Stimulated activated CD8-positive, alpha-beta memory T cell treated with anti-CD3 and anti-CD28 coated beads, Interleukin-4, amount 100 ng/mL, for 24 hours (primary cell): ENCODE measurements at regions not wholly inside any gene's neighbourhood (a gene's known extent, or its start where the extent isn't known, plus 50 kb on each side); places are given as distances from the start of the nearest gene placed in this dataset.
"Not testable (repeated sequence)": the region's sequence is repeated elsewhere in the genome, so short reads cannot be mapped to it uniquely, and the experiment has no call there.

Experiments
- DNase-seq: peaks from one replicate; pipeline ENCODE4 v3.0.0-alpha.2; 2020; ENCODE audit warnings: low read depth

DNA sequence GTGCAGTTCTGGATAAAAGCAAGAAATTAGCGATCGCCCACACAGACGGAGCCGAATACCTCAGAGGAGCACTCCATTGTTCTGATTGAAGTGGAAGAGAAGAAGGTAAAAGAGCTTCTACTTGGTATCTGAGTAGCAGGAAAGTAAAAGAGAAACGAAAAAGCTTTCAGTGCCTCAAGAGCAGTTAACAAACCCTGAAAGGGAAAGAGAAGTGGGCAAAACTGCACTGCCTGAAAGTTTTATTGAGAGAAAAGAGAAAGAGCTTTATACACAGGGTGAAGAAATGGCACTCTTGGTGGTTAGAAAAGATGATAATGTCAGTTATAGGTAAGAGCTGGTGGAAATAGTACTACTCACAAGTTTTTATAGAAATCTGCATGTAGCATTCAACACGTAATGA, 192.8 kb downstream of the CDCA7 start:
- no peak for DNase-seq

DNA sequence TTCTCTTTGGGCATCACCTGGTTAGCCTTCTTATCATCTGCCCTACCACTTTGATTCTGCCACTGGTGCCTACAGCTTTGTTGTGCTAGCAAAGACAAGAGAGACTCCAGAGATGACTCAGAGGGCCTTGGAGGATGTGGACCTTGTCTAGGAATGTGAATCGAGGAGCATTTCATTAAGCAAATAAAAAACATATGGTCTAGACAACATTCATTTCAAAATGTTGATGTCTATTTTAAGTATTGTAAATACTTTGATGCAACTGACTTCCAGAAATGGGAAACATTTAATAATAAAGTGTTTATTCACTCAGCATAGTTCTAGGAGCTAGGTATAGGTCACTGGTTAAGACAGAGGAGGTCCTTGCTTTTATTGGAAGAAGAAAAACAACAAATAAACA, 195.5 kb downstream of the CDCA7 start:
- no peak for DNase-seq

DNA sequence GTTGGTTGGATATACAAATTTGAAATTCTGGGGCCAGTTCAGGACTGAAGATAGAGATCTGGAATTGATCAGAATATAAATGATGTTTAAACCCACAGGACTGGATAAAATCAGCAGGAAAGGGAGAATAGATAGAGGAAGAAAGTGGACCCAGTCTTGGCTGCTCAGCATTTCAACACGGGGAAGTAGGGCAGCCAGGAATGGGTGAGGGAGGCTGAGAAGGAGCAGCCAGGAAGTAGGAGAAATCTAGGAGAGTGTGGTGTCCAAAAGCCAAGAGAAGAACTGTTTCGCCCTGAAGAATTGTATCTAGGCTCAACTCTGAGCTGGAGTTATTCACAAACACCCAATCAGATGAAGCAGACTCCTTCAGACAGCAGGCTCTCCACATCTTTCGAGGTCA, 197.9 kb downstream of the CDCA7 start:
- no peak for DNase-seq

DNA sequence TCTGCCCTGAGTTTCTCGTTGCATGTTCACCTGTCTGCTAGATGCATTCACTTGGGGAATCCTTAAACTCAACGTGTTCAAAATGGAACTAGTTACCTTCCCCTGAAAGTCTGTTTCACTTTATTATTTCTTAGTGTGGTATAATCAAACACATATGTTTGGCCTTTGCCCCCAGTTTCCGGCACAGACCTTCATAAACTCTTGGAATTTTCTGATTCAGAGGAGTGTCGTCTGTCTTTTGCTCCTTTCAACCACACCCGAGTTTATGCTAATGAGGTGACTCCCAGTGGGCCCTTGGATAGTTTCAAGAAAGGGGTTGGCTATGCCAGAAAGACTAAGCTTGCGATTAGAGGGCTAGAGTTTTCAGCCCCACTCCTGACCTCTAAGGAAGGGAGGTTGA, 198.9 kb downstream of the CDCA7 start:
- DNase-seq, result no peak

DNA sequence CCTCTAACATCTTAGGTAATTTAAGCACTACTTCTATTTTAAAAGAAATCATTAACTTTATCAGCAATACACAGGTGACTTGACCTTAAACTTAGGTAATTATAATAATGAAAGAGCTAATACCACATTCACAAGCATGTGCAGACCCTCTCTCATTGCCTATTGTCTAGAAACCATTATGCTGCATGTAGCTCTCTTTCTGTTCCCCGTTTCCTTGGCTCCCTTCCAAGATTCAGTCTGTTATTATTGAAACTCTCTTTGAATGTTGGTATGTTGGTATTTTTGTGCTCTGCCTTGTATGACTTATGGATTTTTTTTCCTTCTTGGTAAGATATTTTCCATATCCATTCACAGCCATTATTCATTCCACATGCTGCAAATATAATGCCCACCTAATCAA, 201.2 kb downstream of the CDCA7 start:
- DNase-seq, result no peak

DNA sequence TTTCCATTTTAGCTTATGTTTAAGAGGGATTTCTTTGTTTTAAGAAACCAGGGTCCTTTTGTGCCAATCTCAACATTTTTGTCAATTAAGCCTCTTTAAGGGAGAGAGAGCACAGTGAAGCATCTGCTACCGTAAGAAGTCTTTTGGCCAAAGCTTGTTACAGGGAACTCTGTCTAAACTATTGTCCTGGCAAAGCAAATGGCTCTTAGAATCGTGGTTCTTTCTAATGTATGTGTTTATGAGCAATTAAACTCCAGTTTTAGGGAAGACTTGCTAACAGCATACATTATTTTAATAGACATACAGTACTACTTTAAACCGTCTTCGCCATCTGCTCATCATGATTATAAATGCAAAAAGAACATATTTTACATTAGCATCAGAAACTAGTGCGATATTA, 202.1 kb downstream of the CDCA7 start:
- no peak for DNase-seq

DNA sequence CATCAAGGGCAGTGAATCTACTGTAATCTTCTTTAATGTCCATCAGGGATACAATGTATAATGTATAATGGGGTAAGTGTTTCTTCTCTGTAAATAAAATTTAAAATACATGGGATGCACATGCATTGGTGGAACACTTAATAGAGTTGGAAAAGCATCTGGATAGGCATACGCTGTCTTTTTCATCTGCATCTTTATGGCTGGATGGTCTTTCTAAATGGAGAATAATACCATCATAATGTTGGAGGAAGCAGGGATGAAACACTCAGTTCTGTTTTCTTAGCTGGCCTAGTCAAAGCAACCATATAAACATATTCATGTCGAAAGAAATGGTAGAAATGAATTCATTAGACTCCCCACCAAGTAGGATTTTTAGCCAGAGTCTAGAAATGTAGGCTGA, 202.8 kb downstream of the CDCA7 start:
- DNase-seq, result no peak

DNA sequence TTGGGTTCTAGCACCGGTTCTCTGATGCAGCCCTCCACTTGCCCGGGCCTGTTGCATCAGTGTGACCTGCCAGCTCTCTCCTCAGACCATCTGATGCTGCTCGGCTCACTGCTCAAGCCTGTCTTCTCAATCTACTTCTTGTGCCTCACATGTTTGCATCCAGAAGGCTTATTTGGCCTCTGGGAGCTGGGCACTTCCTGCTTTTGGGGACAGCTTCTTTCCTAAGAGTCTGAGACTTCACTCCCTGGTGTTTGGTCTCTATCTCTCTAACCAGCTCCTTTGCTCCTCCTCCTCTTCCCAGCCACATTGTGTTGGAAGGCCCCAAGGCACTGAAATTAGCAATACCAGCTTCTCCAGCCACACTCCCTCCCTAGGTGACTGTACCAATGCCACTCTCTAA, 212.8 kb downstream of the CDCA7 start:
- DNase-seq, result no peak

DNA sequence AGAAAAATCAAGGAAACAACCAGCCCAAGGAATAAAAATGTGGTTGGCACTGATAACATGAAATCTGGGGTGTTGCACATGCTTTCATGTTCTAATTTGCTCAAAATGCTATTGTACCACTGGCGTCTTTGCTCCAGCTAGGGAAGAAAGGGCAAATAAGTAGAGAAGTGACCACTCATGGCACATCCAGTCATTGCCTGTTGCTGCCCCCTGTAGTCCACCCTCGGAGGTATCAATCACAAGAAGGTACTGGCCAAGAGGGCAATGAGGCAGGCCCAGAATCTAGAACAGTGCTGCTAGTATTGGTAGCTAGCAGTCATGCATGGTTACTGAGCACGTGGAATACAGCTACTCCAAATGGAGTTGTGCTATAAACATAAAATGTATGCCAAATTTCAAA, 213.4 kb downstream of the CDCA7 start:
- no peak for DNase-seq

DNA sequence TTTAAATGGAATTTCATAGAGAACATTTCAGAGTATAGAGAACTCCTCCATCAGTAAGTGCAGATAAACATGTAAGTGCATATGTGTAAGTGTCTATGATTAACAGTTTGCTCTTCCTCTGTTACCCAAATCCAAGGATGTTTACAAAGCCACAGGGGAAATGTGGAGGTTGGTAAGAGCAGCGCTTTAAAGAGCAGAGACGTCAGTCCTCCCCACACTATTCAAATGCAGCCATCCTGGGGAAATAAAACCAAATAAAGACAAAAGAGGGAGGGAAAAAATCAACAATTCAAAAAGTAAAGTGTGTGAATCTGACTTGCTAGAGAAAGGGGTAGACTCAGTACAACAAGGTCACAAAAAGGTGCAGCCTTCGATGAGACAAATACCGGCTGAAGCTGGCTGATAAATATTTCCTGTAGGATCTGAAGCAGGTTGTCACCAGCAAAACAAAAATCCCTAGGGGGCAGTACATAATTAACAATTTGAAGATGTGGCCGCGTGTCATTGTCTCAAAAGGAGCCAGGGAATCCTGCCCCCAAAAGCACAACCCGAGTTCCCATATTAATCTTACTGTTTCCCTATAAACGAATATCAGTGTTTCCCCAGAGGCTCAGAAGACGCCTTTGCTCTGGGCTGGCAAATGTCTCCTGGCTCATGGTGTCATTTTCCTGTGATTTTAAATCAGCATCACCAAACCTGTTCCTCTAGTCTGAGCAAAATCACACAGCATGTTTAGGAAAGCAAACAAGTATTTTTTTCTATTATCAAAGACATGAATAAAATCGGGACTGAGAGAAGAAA, 216.5 kb downstream of the CDCA7 start:
- DNase-seq, result no peak

DNA sequence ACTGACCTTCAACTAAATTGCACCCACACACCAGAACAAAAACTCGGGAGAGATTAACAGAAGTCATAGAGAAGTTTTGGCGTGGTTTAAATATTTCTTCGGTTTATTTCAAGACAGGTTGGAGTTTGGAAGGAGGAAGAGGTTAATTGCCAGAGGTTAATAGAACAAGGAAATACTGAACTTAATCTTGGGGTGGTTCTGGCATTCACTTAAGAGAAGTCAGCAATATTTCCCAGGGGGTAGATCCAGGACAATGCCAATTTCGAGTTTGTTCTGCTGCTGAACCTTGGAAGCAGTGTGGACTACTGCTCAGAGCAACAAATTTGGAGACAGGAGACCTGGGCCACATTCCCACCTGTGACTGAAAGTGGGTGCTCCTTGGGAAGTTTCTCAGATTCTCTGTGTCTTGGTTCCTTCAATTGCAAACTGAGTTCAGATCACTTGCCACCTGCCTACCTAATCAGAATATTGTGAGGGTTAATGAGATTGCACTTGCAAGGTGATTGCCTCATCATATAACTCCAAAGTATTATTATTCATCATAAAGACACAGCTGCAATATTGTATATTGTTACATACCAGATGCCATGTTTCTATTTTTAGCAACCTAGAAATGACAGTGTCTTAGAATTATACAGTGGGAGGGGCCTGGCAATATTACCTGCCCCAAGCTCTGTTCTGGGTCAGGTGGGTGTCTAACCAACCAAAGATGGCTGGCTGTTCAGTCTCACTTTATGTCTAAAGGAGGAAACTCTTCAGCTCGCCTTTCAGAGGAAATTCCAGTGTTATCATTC, 217.4 kb downstream of the CDCA7 start:
- no peak for DNase-seq

DNA sequence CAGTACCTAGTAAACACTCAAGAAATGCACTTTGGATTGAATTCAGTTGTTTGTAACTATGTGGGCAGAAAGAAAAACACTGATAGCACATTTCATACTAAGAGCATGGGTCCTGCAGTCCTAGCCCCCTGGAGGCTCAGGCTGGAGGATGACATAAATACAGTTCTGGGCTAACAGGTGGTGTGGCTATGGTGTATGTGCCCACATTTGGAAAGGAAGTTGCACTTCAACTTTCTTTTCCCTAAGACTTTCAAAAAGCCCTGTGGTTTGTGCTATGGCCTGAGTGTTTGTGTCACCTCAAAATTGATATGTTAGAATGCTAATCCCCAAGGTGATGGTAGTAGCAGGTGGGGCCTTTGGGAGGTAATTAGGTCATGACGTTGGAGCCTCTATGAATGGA, 218.2 kb downstream of the CDCA7 start:
- no peak for DNase-seq

DNA sequence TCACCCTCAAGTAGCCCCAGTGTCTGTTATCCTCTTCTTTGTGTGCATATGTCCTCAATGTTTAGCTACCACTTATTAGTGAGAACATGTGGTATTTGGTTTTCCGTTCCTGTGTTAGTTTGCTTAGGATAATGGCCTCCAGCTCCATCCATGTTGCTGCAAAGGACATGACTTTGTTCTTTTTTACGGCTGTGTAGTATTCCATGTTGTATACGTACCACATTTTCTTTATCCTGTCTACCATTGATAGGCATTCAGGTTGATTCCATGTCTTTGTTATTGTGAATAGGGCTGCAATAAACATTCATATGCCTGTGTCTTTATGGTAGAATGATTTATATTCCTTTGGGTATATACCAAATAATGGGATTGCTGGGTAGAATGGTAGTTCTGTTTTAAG, 219.1 kb downstream of the CDCA7 start:
- DNase-seq, result not testable (repeated sequence)

DNA sequence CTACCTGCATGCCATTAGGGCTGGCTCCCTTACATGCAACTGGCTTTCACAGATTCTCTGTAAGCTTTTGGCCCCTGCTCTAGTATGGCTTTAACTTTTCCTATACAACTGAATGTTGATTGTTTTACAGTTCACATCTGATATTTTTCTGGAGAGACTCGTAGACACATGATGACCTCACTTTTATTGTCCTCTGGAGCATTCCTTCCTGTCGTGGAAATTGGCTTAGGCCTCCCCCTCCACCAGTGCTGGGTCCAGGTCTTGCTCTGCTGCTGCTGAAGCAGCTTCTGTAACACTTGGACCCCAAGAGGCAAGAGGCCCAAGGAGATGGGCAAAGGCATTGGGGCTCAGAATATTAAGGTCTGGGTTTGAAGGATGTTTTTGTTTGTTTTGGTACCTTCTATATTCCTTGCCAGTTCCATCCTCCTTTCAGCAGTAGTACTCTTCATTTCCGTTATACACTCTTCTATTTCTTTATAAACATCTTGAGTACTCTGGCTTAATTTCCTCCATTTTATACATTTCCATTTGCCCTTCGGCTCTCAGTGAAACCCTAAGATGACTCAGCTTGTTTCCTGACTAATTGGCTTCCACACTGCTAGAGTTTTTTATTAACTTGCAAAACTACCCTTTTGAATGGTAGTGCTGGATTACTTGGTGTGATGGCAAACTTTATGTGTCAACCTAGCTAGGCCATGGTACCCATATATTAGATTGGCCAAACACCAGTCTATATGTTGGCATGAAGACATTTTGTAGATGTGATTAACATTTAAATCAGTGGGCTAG, 219.8 kb downstream of the CDCA7 start:
- no peak for DNase-seq

DNA sequence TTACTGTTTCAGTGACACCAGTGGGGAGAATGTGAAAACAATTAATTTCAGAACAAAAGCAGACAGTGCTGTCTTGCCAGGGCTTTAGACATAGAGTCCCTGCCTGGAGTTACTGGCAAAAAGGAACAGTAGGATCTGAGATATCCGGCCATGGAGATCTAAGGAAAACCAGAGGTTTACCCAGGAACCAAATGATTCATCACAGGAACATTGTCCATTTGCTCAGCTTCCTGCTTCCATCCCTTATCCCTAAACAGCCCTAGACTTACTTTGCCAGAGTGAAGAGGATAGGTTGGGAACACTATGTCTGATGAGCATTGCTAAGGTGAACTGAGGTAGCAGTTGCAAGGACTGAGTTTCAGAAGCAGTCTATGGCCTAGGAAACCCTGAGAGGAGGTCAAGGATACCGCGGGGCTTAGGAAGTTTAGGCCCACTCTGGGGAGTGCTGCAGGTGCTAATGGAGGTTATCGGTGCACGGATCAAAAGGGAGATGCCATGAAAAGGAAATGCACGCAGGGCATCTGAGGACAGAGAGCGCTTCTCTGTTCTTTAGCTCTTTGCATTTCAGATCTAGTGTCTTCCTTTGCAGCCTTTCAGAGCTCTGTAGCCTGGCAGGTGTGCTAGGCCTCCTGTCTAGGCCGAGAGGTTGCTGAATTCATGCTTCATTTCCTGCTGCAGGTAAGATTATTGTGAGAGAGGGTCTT, 223.9 kb downstream of the CDCA7 start:
- DNase-seq, result no peak

DNA sequence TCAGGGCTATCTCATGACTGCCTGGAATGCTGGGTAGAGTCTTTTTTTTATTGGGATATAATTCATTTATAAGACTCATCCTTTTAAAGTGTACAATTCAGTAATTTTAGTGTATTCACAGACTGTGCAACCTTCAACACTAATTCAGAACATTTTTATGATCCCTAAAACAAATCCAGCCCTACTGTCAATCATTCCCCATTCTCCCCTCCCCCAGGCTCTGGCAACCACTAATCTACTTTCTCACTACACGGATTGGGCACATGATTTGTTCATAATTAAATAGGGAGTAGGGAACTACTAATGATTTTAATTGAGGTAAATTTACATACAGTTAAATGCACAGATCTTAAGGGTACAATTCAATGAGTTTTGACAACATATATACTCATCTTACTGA, 225.7 kb downstream of the CDCA7 start:
- DNase-seq, result no peak

DNA sequence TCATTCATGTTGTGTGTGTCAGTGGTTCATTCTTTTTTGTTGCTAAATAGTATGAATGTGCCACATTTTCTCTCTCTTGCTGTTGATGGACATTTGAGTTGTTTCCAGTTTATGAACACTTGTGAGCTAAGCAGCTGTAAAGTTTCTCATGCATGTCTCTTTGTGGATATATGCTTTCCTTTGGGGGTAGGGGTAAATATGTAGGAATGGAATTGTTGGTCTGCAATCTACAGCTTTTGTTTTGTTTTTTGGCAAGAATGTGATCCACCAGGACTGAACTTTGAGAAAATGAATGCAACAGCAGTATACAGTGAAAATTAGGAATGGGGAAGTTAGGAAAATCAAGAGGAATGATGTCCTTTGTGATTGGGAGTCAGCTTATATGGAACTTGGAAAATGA, 226.3 kb downstream of the CDCA7 start:
- DNase-seq, result no peak

DNA sequence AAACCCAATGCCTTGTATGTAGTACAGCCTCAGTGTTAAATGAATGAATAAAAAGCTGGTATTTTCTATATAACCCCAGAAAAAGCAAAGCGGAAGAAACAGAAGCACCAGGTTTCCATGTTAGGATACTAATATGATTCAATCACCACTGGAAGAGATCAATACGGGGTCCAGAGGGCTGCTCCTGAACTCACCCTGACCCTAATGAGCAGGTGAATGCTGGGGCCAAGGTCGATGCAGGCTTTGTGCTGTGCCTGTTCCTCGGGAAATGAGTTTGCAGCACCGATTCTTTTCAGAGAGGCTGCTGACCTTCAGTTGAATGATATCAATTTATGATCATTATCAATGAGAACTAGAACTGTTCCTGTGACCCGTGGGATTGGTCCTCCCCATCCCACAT, 228.5 kb downstream of the CDCA7 start:
- DNase-seq, result no peak

DNA sequence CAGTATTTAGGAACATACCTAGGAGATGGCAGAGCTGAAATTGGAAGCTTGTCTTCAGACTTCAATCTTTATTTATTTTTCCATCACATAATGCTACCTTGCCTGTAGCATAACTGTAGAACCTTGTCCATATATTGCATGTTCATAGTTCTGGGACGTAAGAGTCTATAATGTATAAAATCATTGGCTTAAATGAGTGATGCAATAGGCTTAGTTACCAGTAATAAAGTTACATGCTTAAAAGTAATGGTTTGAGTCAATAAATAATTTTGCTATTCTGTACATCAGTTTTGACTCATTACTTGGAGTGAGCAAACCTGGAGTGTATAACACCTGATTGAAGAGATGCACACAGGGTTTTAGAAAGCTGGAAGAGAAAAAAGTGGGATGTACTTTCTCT, 229.3 kb downstream of the CDCA7 start:
- no peak for DNase-seq

DNA sequence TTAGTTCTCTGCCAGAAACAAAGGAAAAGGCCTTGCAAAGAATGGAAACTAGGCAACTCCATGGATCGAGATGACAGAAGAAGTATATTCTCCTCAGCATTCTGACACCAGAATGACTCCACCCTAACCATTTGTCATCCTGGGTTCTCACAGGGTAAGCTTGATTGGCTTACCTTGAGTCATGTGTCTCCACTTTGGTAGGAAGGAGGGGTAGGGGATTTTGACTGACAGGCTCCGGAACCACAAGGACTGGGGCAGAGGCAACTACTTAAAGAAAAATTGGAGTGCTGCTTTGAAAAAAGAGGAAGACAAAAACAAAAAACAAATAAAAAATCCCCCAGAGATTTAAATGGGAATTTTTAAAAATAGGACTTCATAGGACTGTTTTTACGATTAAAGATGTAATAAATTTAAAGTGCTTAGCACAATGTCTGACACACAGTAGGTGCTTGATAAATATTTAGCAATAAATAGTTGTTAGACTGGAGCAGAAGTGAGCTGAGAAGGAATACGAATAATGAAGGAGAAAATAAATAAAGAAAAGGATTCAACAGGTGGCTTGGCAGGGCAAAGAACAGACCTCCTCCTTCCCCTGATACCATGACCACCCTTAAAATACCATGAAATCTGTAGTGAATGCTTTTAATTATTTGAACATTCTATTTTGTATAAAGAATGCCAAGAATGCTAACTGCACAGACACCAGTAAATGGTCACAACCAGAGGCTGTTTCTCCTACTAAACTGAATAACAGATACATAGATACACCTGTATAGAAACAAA, 230.2 kb downstream of the CDCA7 start:
- no peak for DNase-seq

DNA sequence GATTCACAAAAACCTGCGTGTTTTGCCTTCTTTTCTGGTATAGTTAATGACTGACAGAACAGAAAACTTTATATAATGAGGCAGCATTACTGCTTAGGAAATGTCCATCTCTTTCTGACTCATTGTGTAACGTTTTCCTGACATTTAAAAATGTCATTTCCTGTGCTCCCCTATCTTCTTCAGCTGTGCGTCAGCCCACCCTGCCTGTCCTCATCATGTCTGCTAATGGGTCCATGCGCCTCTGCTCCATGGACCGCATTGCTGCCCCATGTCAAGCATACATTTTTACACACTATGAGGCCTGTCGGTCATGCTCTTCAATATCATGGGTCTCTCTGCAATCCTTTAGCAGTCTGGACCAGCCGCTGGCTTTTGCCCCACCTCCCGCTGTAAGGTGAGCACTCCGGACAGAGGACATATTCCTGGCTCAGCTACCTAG, 234.3 kb downstream of the CDCA7 start:
- DNase-seq, result no peak
